OCI-LY7 (cell line): ENCODE measurements at regions not wholly inside any gene's neighbourhood (a gene's known extent, or its start where the extent isn't known, plus 50 kb on each side); places are given as distances from the start of the nearest gene placed in this dataset.

Experiments
- BruUV-seq: library from RNA; stranded (reverse); fragments of 400-500 nt; replicated peaks from 2 replicates; lab custom pipeline; 2021; lab: Mats Ljungman, UMichigan
- CTCF ChIA-PET: fragments of 300-600 bp; sonication (Branson Sonifier 250); formaldehyde crosslinking; loops from one replicate; lab custom pipeline; 2022; ENCODE audit warnings: antibody characterized with exemption; ENCODE audit not compliant: unreplicated experiment; lab: Charles Lee
- POLR2A ChIA-PET: fragments of 300-600 bp; sonication (Branson Sonifier 250); formaldehyde crosslinking; loops from one replicate; lab custom pipeline; 2022; ENCODE audit warnings: antibody characterized with exemption; lab: Charles Lee
- DNase-seq: peaks from one replicate; pipeline ENCODE4 v3.0.0-alpha.2; 2015; ENCODE audit warnings: low spot score
- H2AFZ ChIP-seq: fragments of 200-600 bp; sonication (generic), shearing (Covaris generic); 2 replicates; pipeline ENCODE4 v1.6.1; 2014; ENCODE audit warnings: mild to moderate bottlenecking, antibody characterized with exemption, low read length, moderate library complexity
- H3K27ac ChIP-seq: fragments of 200-600 bp; sonication (generic); 2 replicates; pipeline ENCODE4 v1.5.1; 2014; ENCODE audit warnings: mixed run types, low read depth, mild to moderate bottlenecking, moderate library complexity, low read length, inconsistent platforms; ENCODE audit not compliant: poor library complexity, severe bottlenecking
- H3K36me3 ChIP-seq: fragments of 200-600 bp; sonication (generic); 2 replicates; pipeline ENCODE4 v1.6.1; 2014; ENCODE audit warnings: mild to moderate bottlenecking, antibody characterized with exemption, low read length, moderate library complexity, mixed read lengths; ENCODE audit not compliant: insufficient read depth
- H3K4me1 ChIP-seq: fragments of 200-600 bp; sonication (generic); 2 replicates; pipeline ENCODE4 v1.5.1; 2014; ENCODE audit warnings: mild to moderate bottlenecking, low read length; ENCODE audit not compliant: insufficient read depth, poor library complexity, severe bottlenecking
- H3K4me2 ChIP-seq: fragments of 200-600 bp; sonication (generic); 2 replicates; pipeline ENCODE4 v1.6.1; 2014; ENCODE audit warnings: mild to moderate bottlenecking, low read length
- H3K4me3 ChIP-seq: fragments of 200-600 bp; sonication (generic); 2 replicates; pipeline ENCODE4 v1.5.1; 2014; ENCODE audit warnings: mild to moderate bottlenecking, low read depth, low read length; ENCODE audit not compliant: poor library complexity, severe bottlenecking
- H3K79me2 ChIP-seq: fragments of 200-600 bp; sonication (generic); 2 replicates; pipeline ENCODE4 v1.6.1; 2016; ENCODE audit warnings: low read depth, mild to moderate bottlenecking, low read length, moderate library complexity, mixed read lengths; ENCODE audit not compliant: insufficient read depth
- H3K9me2 ChIP-seq: fragments of 200-600 bp; sonication (generic); 2 replicates; pipeline ENCODE4 v1.6.1; 2016; ENCODE audit warnings: mild to moderate bottlenecking, low read length, mixed read lengths; ENCODE audit not compliant: insufficient read depth
- H3K9me3 ChIP-seq: fragments of 200-600 bp; sonication (generic); 2 replicates; pipeline ENCODE4 v1.6.1; 2014; ENCODE audit warnings: mild to moderate bottlenecking, mixed run types, low read length, mixed read lengths
- H4K20me1 ChIP-seq: fragments of 200-600 bp; sonication (generic); 2 replicates; pipeline ENCODE4 v1.6.1; 2014; ENCODE audit warnings: mild to moderate bottlenecking, antibody characterized with exemption, low read length, moderate library complexity, mixed read lengths; ENCODE audit not compliant: insufficient read depth
- EZH2phosphoT487 ChIP-seq: fragments of 200-600 bp; sonication (generic); IDR thresholded peaks from 2 replicates; pipeline ENCODE4 v1.6.1; 2018; ENCODE audit warnings: low read depth, borderline replicate concordance, mild to moderate bottlenecking, mixed run types, antibody characterized with exemption, low read length, moderate library complexity, mixed read lengths
- intact Hi-C: fragments of 100-400 bp; cut with micrococcal nuclease; formaldehyde crosslinking; loops from one replicate; pipeline ENCODE4 v1.10.0; 2022; ENCODE audit not compliant: unreplicated experiment
- TF ChIP-seq, protein P1 (sequence below): fragments of 200-600 bp; sonication (generic); conservative IDR thresholded peaks from 2 replicates; pipeline ENCODE4 v1.5.1; 2014; ENCODE audit warnings: mild to moderate bottlenecking, antibody characterized with exemption, low read length, moderate library complexity, mixed read lengths

DNA sequence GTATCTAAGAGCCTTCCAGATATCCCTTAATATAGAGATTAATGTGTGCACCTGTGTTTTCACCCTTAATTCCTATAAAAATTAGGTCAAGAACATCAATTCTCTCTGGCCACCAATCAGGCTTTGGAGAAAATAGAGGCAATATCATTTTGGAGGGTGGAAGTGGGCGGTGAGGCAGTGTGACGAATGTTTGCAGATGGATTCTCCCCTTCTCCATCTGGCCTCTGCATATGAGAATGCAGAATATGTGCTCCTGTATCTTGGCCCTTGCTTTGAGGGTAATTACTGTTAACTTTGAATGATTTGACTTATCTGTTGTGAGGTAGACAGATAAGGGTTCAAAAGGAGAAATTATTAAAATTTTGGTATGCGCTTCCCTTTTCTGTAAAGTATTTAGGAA lies 304.0 kb upstream of the NPSR1 start:
- no peaks in the 10 kb centered on the region for H3K9me3 ChIP-seq
- no peak overlapping the region for H3K27ac ChIP-seq
- no peak overlapping the region for H3K4me3 ChIP-seq
- intact Hi-C loops = no loop called here
- CTCF ChIA-PET = no interaction called here
- H2AFZ ChIP-seq = no peak overlapping the region
- no peak for TF ChIP-seq EZH2phosphoT487
- TF ChIP-seq, protein P1, sequence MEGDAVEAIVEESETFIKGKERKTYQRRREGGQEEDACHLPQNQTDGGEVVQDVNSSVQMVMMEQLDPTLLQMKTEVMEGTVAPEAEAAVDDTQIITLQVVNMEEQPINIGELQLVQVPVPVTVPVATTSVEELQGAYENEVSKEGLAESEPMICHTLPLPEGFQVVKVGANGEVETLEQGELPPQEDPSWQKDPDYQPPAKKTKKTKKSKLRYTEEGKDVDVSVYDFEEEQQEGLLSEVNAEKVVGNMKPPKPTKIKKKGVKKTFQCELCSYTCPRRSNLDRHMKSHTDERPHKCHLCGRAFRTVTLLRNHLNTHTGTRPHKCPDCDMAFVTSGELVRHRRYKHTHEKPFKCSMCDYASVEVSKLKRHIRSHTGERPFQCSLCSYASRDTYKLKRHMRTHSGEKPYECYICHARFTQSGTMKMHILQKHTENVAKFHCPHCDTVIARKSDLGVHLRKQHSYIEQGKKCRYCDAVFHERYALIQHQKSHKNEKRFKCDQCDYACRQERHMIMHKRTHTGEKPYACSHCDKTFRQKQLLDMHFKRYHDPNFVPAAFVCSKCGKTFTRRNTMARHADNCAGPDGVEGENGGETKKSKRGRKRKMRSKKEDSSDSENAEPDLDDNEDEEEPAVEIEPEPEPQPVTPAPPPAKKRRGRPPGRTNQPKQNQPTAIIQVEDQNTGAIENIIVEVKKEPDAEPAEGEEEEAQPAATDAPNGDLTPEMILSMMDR = no peak
- H4K20me1 ChIP-seq = no peaks in the 10 kb centered on the region
- no peaks in the 10 kb centered on the region for H3K9me2 ChIP-seq
- H3K79me2 ChIP-seq = no peaks in the 10 kb centered on the region
- no peaks in the 10 kb centered on the region for H3K4me1 ChIP-seq
- no peak overlapping the region for H3K4me2 ChIP-seq
- no peaks in the 10 kb centered on the region for H3K36me3 ChIP-seq
- POLR2A ChIA-PET = interaction anchor here (0.7 kb wide), 1 partner anchor 171 kb away, joined by 4 read pairs; no protein-coding TSS in a partner anchor
- BruUV-seq = no TSS peak
- no peak for DNase-seq

- POLR2A ChIA-PET = no interaction called here
- no peak overlapping the region for H3K4me3 ChIP-seq
- no peak for DNase-seq
- H2AFZ ChIP-seq = no peak overlapping the region
- no peak overlapping the region for H3K27ac ChIP-seq
- H3K4me2 ChIP-seq = no peak overlapping the region
- no peaks in the 10 kb centered on the region for H3K79me2 ChIP-seq
- no TSS peak for BruUV-seq
- H3K4me1 ChIP-seq = no peaks in the 10 kb centered on the region
- intact Hi-C loops = no loop called here
- TF ChIP-seq EZH2phosphoT487 = no peak
- TF ChIP-seq, protein P1 = no peak
- CTCF ChIA-PET = no interaction called here
- no peaks in the 10 kb centered on the region for H3K9me3 ChIP-seq
- no peaks in the 10 kb centered on the region for H4K20me1 ChIP-seq
- no peaks in the 10 kb centered on the region for H3K36me3 ChIP-seq
- no peaks in the 10 kb centered on the region for H3K9me2 ChIP-seq
These were observed 303.1 kb upstream of the NPSR1 start for GRCh38 chr7:34354899-34355298.

- POLR2A ChIA-PET = no interaction called here
- no peak for TF ChIP-seq EZH2phosphoT487
- TF ChIP-seq, protein P1 = no peak
- Histone ChIP-seq H3K36me3 (no peaks in the 10 kb centered on the region), H3K9me2 (no peaks in the 10 kb centered on the region), H4K20me1 (no peaks in the 10 kb centered on the region), H3K27ac (no peak overlapping the region), H3K4me1 (no peaks in the 10 kb centered on the region), H3K4me3 (no peak overlapping the region), H3K9me3 (no peaks in the 10 kb centered on the region), H3K4me2 (no peak overlapping the region), H3K79me2 (no peaks in the 10 kb centered on the region), H2AFZ (no peak overlapping the region)
- intact Hi-C loops = no loop called here
- CTCF ChIA-PET = no interaction called here
- no TSS peak for BruUV-seq
- DNase-seq = no peak
These were observed 300.9 kb upstream of the NPSR1 start for GRCh38 chr7:34357068-34357467.
